ENCODE measurements at regions not wholly inside any gene's neighbourhood (a gene's known extent, or its start where the extent isn't known, plus 50 kb on each side); places are given as distances from the start of the nearest gene placed in this dataset.

DNA sequence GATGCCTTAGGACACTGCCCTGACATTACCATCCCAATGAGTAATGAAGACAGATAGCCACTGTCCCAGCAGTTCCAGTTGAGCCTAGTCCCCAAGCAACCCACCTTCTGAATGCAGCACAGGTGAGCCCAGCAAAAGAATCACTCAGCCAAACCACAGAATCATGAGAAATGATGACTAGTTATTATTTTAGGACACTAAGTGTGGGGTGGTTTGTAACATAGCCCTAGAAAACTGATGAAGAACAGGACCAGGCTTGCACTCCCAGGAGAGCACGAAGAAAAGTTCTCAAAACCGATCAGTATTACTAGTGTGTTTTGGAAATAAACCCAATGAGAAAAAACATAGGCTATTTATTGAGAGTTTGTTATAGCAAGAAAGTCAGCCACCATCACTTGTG lies 129.6 kb upstream of the CNTN6 start:
- no peak for DNase-seq

DNA sequence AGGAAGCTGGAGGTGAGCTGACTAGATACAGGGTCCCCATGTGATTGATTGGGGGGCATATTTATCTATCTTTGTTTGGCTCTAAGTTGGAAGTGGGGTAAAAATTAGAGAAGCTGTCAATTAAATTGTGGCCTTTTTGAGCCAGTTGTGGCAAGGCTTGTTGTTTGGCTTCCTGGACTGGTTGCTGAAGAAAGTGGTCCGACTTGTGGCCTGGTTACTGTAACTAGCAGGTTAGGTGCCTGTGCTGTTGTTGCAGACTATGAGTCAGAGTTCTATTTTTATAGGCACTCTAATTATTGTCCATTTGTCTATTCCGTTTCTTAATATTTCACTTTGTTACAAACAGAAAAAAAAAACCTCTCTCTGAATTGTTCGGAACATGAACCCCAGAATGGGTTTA lies 129.1 kb upstream of the CNTN6 start:
- no peak for DNase-seq

DNA sequence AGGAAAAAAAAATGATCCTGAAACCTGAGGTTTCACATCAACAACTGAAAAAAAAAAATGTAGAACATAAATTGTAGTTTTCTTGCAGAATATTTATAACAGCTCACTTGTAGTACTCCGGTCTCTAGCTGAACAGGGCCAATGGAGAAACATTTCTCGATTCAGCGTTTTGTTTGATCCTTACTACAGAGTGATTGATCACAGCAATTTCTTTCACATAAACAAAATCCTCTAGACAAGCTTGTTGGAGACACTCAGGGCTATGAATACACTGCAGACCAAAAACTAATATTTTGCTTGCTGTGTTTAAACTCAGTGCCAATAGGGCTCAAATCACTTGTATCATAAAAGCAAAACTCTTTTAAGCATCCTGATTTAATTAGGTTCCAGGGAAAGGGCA lies 127.0 kb upstream of the CNTN6 start:
- DNase-seq, result no peak

- no peak for DNase-seq
Measured at GRCh38 chr3:966341-966740, 126.5 kb upstream of the CNTN6 start.

DNA sequence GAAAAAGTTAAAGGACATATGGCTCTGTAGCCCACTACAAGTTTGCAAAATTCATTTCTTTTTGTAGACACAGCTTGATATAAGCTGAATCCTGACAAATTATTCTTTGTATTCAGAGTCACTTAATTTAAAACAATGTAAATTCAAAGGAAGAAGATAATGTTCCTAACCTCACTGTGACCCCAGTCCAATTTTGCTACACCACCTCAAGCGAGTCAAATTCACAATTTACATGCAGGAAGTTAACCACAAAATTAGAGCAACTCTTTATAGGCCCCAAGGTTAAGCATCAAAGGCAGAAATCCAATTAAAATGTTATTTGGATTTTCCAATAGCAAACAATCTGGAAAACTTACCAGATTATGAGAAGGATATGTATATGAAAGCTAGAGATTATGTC lies 119.5 kb upstream of the CNTN6 start:
- no peak for DNase-seq

DNA sequence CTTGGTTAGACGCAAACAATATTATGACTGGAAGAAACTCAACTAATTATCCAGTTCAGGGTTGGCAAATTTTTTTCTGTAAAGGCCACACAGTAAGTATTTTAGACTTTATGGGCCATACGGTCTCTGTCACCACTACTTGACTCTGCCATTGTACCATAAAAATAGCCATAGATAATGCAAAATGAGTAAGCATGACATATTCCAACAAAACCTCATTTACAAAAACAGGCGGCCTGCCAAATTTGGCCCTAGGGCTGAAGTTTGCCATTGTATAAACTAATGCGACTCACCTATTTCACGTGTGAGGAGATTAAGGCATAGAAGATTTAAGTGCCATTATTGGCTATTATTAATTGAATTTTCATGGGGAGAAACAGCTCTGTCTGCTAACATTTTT lies 116.8 kb upstream of the CNTN6 start:
- no peak for DNase-seq

- DNase-seq, result no peak
Measured at GRCh38 chr3:981156-981555, 111.7 kb upstream of the CNTN6 start.

- no peak for DNase-seq
Measured at GRCh38 chr3:988785-989184, 104.0 kb upstream of the CNTN6 start.

GRCh38 chr3:992871-993270 lies 100.0 kb upstream of the CNTN6 start:
- DNase-seq, result no peak

DNA sequence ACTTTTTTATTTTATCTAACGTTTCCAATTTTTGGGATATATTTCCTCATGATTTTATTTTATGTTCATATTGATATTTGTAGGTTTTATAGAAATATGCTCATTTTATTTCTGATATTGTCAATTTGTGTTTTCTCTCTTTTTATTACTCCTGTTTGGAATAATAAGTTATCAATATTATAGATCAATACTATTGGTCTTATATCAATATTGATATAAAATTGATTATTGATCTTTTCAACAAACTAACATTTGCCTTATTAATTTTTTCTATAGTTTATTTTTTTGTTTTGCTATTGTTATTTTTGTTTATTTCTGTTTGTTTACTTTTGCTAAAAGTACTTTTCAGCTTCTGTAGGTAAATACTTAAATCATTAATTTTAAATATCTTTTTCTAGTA lies 90.8 kb upstream of the CNTN6 start:
- no peak for DNase-seq

GRCh38 chr3:1007866-1008265 lies 85.0 kb upstream of the CNTN6 start:
- no peak for DNase-seq

DNA sequence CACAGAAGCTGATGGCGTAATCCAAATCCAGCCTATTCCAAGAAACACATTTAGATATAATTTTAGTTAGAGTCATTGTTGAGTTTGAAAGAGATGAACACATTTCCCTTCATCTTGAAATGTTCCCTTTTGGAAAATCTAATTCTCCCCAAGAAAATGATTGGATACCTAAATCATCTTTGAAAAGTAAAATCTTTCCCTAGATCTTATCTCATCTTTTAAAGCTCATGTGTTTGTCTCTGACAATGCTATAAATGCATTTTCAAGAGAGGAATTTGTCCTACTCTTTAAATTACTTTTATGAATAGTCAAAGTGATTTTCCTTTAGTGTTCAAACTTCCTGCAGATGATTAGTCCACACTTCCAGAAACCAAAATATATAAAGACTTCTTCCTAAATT lies 82.6 kb upstream of the CNTN6 start:
- DNase-seq, result no peak

GRCh38 chr3:1015826-1016225 lies 77.0 kb upstream of the CNTN6 start:
- DNase-seq, result no peak

GRCh38 chr3:1017870-1018269 lies 75.0 kb upstream of the CNTN6 start:
- no peak for DNase-seq

DNA sequence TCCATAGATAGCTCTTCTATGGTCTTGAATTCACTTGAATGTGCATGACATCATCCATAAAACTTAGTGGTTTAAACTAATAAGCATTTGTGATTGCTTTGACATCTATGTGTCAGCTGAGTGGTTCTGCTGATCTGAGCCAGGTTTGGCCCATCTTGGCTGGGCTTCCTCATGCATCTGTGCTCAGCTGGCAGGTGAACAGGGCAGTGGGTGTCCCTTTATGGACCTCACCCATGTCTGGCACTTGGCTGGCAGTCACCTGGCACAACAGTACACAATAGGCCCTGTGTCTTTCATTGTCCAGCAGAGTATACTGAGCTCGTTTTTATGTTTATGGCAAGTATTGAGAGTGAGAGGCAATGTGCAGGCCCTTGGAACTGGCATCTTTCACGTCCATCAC lies 73.7 kb upstream of the CNTN6 start:
- no peak for DNase-seq

DNA sequence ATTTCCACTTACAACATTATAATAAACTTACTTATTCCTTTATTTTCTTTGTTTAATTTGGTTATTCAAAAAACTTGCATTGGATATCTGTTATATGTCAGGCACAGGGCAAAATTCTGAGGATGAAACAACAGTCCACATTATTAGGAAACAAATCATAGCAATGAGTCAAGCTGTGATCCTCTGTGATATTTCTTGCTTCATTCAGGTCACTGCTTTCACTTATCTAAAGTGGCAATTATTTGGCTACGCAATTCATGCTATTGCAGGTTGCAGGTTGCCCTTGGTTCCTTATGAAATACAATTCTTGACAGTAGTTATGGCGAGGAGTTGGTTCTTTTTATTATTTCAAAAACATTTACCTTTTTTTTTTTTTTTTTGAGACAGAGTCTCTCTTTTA lies 66.4 kb upstream of the CNTN6 start:
- no peak for DNase-seq

GRCh38 chr3:1036207-1036826 lies 56.5 kb upstream of the CNTN6 start:
- no peak for DNase-seq

DNA sequence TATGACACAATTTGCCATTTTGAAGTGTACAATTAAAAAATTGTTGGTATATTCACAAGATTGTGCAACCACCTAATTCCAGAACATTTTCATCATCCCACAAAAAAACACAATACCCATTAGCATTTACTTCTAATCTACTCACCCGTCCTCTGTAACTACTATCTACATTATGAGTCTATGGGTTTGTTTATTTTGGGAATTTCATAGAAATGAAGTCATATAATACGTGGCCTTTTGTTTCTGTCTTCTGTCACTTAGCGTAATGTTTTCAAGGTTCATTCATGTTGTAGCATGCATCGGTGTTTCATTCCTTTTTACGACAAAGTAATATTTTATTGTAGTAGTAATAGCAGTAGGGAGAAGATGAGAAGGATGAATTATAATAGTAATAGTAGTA lies 55.2 kb upstream of the CNTN6 start:
- DNase-seq, result no peak

All from activated CD4-positive, alpha-beta T cell treated with anti-CD3 and anti-CD28 coated beads, Interleukin-2, Interleukin-6, amounts not matched to agents 100 ng/mL and 50 ng/mL, durations not matched to agents 16 hours and 8 hours (primary cell).